CD4-positive, alpha-beta T cell treated with Interleukin-21 for 1 hour (primary cell): ENCODE measurements at regions not wholly inside any gene's neighbourhood (a gene's known extent, or its start where the extent isn't known, plus 50 kb on each side); places are given as distances from the start of the nearest gene placed in this dataset.
A peak's percentile ranks its signal among the peaks of the same experiment; 100 is the strongest.

Experiments
- DNase-seq: peaks from one replicate; pipeline ENCODE4 v3.0.0-alpha.2; 2020

DNA sequence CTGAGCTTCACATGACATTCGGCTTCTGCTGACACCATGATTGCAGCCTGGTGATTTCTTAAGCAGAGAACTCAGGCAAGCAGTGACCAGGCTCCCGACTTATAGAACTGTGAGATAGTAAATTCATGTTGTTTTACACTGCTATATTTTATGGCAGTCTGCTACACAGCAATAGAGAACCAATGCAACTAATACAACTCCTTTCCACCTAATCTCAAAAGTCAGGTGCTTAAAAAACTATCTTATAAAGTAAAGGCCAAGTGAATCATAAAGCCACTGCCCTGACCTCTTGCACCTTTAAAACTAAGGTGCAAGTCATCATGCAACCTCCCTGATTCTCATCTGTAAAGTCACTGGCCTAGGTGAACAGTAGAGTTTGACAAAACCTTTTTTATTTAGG, 95.3 kb upstream of the GLS start:
- DNase-seq = no peak

- DNase-seq = no peak
These were observed 94.0 kb upstream of the GLS start for GRCh38 chr2:190786404-190787166.

- DNase-seq = no peak
These were observed 92.8 kb upstream of the GLS start for GRCh38 chr2:190787743-190788235.

DNA sequence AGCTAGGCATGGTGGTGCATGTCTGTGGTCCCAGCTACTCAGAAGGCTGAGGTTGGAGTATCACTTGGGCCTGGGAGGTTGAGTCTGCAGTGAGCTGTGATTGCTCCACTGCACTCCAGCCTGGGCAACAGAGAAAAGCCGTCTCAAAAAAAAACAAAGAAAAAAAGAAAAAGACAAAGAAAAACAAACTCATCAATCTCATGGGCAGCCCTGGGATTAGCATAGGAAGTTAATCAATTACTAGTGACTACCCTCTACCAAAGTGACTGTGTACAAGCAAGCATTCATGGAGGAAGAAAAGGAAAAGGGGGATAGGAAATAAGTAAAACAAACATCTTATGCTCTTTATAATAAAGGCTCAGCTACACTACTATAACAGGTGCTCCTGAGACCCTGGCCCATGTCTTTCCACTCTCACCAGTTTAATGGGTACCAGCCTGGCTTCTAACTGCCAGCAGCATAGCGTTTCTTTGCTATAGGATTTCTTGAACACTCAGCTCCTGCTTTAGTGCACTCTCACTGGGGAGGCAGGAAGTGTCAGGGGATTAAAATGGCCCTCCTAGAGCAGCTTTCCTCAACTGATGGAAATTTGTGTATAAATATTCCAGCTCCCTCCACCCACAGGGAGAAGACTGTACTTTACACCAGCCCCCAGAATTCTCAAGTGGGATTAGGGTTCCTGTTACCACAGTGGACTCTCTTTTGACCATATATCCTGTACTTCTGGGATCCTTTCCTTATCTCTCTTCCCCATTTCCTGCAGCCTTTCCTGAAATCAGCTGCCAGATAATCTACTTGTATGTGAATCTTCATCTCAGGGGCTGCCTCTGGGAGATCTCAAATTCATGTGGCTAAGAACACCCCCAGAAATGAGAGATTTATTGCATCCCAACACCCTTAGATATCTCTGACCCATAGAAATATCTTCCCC, 91.3 kb upstream of the GLS start:
- DNase-seq = no peak

DNA sequence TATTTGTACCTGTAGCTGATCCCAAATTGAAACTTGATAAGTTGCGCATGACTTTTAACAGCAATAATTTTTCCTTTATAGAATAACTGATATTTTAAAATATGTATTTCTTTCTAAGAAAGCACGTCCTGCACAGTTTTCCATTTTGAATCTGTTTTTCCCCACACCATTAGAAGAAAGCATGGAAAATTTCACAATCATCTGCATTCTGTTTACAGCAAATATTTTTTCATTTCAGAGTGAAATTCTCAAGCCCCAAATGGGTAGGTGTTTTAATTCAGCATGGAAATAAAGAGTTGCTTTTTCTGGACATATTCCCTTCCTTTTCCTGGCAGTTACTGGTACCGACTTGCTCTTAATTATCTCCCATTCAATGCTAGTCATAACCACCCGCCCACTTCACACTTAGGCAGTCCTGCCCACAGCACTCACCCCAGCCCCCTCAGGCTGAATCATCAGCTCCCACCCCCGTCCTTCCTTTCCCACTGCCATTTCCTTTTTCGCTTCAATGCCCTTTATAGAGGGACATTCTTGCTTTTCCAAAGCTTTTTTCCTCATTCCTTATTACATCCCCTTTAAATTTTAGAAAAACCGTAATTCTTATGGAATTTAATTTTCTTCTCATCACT, 89.2 kb upstream of the GLS start:
- DNase-seq = no peak

GRCh38 chr2:190791976-190792575, 88.5 kb upstream of the GLS start:
- no peak for DNase-seq

GRCh38 chr2:190792956-190793888, 87.4 kb upstream of the GLS start:
- no peak for DNase-seq

GRCh38 chr2:190794377-190794776, 86.2 kb upstream of the GLS start:
- DNase-seq = no peak

GRCh38 chr2:190794790-190795189, 85.8 kb upstream of the GLS start:
- DNase-seq = no peak

- DNase-seq = no peak
These were observed 84.9 kb upstream of the GLS start for GRCh38 chr2:190795686-190796085.

GRCh38 chr2:190799999-190800398, 80.6 kb upstream of the GLS start:
- no peak for DNase-seq

- no peak for DNase-seq
These were observed 80.1 kb upstream of the GLS start for GRCh38 chr2:190800528-190800927.

DNA sequence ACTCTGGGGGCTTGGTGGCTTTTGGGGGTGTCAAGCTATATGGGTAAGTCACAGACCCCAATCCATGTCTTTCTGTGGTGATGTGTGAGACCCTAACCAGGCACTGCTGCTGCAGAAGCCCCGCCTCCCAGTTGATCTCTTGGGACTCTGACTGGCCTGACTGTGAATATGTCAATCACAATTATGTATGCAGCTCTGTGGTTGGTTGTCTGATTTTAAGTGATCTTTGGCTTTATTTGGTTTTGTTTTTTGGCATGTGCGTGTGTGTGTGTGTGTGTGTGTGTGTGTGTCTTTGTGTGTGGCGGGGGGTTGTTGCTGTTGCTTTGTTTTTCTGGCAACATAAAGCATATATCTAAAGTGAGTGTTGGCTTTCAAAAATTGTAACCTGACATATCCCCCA, 78.5 kb upstream of the GLS start:
- DNase-seq = no peak

DNA sequence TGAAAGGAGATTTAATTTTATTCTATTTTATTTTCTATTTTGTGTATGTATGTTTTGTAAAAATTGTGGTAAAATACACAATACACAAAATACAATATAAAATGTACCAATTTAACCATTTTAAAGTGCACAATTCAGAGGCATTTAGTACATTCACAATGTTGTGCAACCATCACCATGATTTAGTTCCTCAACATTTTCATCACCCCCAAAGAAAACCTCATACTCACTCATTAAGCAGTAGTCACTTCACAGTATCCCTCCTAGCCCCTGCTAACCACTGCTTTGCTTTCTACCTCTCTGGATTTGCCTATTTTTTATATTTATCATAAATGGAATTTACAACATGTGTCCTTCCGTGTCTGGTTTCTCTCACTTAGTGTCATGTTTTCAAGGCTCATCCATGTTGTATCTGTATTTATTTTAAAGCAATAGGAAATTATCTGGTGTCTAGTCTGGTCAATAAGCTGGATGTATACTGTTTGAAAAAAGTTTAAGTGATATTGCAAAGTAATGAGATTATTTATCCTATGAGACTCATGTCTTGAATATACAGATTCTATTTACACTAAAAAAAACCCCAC, 77.9 kb upstream of the GLS start:
- no peak for DNase-seq

- DNase-seq = peak; percentile 29
These were observed 76.3 kb upstream of the GLS start for GRCh38 chr2:190804182-190804795.

GRCh38 chr2:190805126-190805525, 75.5 kb upstream of the GLS start:
- no peak for DNase-seq

- DNase-seq = no peak
These were observed 74.8 kb upstream of the GLS start for GRCh38 chr2:190805843-190806242.

- DNase-seq = no peak
These were observed 72.7 kb upstream of the GLS start for GRCh38 chr2:190807886-190808285.

DNA sequence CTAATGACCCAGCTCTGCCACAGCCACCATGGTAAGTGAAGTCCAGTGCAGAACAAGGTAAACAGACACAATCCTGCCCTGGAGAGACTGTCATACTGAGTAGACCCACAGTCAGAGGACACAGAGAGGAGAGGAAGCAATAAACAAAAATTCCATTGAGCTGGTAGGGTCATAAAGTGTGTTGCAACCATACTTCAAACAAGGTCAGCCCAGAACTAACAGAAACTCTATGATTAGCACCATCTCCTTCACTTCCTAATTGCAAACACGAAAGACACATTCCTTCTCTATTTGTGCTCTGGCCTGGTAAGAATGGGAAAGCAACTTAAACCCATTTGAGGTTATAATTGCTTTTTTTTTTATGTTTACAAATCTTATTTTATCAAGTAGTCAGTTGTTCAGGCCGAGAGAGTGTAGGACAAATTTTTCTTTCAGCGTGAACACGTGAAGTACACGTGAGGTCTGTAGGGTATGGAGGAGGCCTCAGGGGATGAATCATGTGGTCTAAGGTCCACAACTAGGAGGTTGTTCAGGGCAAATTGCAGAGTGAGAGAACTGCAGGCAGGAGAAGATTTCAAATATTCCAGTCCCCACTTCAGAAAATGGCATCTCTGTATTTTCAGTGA, 71.4 kb upstream of the GLS start:
- no peak for DNase-seq

- DNase-seq = no peak
These were observed 70.6 kb upstream of the GLS start for GRCh38 chr2:190809876-190810525.
